NCI-H345 treated with DMSO at 0.1 percent for 48 hours (cell line): ENCODE measurements at regions not wholly inside any gene's neighbourhood (a gene's known extent, or its start where the extent isn't known, plus 50 kb on each side); places are given as distances from the start of the nearest gene placed in this dataset.

Source experiments
- DNase-seq: peaks from one replicate; lab custom pipeline; 2025; ENCODE audit not compliant: unreplicated experiment; lab: John Stamatoyannopoulos, UW

DNA sequence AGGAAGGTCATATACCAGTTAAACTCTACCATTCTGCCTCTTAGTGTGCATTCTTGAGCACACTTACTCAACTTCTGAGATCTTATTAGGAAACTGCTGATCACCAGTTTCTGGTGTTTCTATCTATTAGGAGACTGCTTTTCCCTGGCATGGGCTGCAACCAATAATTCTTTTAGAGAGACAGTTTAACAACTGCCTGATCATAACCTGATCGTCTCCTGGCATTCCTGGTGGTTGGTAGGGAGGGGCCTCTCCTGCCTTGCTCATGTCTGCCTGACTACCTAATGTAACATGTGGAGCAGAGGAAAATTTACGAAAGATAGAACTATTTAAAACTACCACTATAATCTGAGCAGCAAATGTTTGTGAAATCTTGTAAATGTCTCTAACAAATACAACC is 75.3 kb upstream of the MGAT4C start:
- DNase-seq = no peak

- no peak for DNase-seq
These were observed 74.8 kb upstream of the MGAT4C start for GRCh38 chr12:86331012-86331411.

DNA sequence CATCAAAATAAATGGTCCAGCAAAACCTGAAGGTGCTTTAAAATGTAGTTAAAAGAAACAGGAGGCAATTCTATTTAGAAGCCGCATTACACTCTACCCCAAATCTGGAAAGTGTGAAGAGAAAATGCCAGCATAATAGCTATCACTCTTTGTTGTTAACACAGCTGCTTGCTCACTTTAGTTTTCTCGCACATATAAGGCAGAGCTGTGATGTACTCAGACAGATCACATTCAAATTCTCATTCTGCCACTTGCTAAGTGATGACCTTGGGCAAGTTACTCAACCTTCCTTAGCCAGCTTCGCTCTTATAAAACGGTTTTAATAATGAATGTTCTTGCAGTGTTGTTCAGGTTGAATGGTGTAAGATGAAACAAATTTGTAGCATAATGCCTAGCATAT is 56.0 kb upstream of the MGAT4C start:
- no peak for DNase-seq
